ENCODE measurements at regions not wholly inside any gene's neighbourhood (a gene's known extent, or its start where the extent isn't known, plus 50 kb on each side); places are given as distances from the start of the nearest gene placed in this dataset.

- TF ChIP-seq EZH2 (IDR thresholded peaks at IDR 0.05) (no peak), POLR2AphosphoS5 (IDR thresholded peaks at IDR 0.05; ENCODE audit: borderline replicate concordance, low read depth, low read length) (no peak), FOXP2 (optimal IDR thresholded peaks at IDR 0.05; ENCODE audit: control extremely low read depth, extremely low read length, insufficient read depth) (no peak)
Observed at GRCh38 chr5:167528651-167529050, 762.8 kb upstream of the WWC1 start.
